ENCODE measurements at regions not wholly inside any gene's neighbourhood (a gene's known extent, or its start where the extent isn't known, plus 50 kb on each side); places are given as distances from the start of the nearest gene placed in this dataset.
"Not testable (repeated sequence)": the region's sequence is repeated elsewhere in the genome, so short reads cannot be mapped to it uniquely, and the experiment has no call there.

- not testable (repeated sequence) for H3K36me3 ChIP-seq (ENCODE audit: control insufficient read depth, insufficient read depth, low read length); H3K4me3 ChIP-seq (ENCODE audit: low read length); H3K27ac ChIP-seq (ENCODE audit: low read depth, low read length); H3K27me3 ChIP-seq (ENCODE audit: control insufficient read depth, insufficient read depth, low read length); H3K4me1 ChIP-seq (ENCODE audit: control insufficient read depth, insufficient read depth, low read length); H3K9ac ChIP-seq (ENCODE audit: low read length)
Measured at GRCh38 chr3:177394231-177395024, 197.1 kb upstream of the TBL1XR1 start.

- H3K4me3 ChIP-seq (ENCODE audit: low read length), result no peak overlapping the region
- H3K36me3 ChIP-seq (ENCODE audit: control insufficient read depth, insufficient read depth, low read length), result no peaks in the 10 kb centered on the region
- no peak overlapping the region for H3K27ac ChIP-seq (ENCODE audit: low read depth, low read length)
- no peaks in the 10 kb centered on the region for H3K4me1 ChIP-seq (ENCODE audit: control insufficient read depth, insufficient read depth, low read length)
- no peaks in the 10 kb centered on the region for H3K27me3 ChIP-seq (ENCODE audit: control insufficient read depth, insufficient read depth, low read length)
- H3K9ac ChIP-seq (ENCODE audit: low read length), result no peak overlapping the region
Measured at GRCh38 chr3:177396733-177397132, 199.5 kb upstream of the TBL1XR1 start.

- no peak overlapping the region for H3K9ac ChIP-seq (ENCODE audit: low read length)
- no peak overlapping the region for H3K4me3 ChIP-seq (ENCODE audit: low read length)
- H3K27ac ChIP-seq (ENCODE audit: low read depth, low read length), result no peak overlapping the region
- H3K4me1 ChIP-seq (ENCODE audit: control insufficient read depth, insufficient read depth, low read length), result no peaks in the 10 kb centered on the region
- H3K36me3 ChIP-seq (ENCODE audit: control insufficient read depth, insufficient read depth, low read length), result no peaks in the 10 kb centered on the region
- no peaks in the 10 kb centered on the region for H3K27me3 ChIP-seq (ENCODE audit: control insufficient read depth, insufficient read depth, low read length)
Measured at GRCh38 chr3:177401375-177401774, 204.1 kb upstream of the TBL1XR1 start.

GRCh38 chr3:177402533-177402932 is 205.3 kb upstream of the TBL1XR1 start:
- no peaks in the 10 kb centered on the region for H3K36me3 ChIP-seq (ENCODE audit: control insufficient read depth, insufficient read depth, low read length)
- no peak overlapping the region for H3K4me3 ChIP-seq (ENCODE audit: low read length)
- no peak overlapping the region for H3K27ac ChIP-seq (ENCODE audit: low read depth, low read length)
- no peaks in the 10 kb centered on the region for H3K27me3 ChIP-seq (ENCODE audit: control insufficient read depth, insufficient read depth, low read length)
- no peaks in the 10 kb centered on the region for H3K4me1 ChIP-seq (ENCODE audit: control insufficient read depth, insufficient read depth, low read length)
- no peak overlapping the region for H3K9ac ChIP-seq (ENCODE audit: low read length)

- no peaks in the 10 kb centered on the region for H3K36me3 ChIP-seq (ENCODE audit: control insufficient read depth, insufficient read depth, low read length)
- H3K4me1 ChIP-seq (ENCODE audit: control insufficient read depth, insufficient read depth, low read length), result no peaks in the 10 kb centered on the region
- H3K9ac ChIP-seq (ENCODE audit: low read length), result no peak overlapping the region
- H3K27me3 ChIP-seq (ENCODE audit: control insufficient read depth, insufficient read depth, low read length), result no peaks in the 10 kb centered on the region
- no peak overlapping the region for H3K27ac ChIP-seq (ENCODE audit: low read depth, low read length)
- H3K4me3 ChIP-seq (ENCODE audit: low read length), result no peak overlapping the region
Measured at GRCh38 chr3:177405191-177405672, 207.9 kb upstream of the TBL1XR1 start.

- no peak overlapping the region for H3K27ac ChIP-seq (ENCODE audit: low read depth, low read length)
- H3K36me3 ChIP-seq (ENCODE audit: control insufficient read depth, insufficient read depth, low read length), result no peaks in the 10 kb centered on the region
- H3K27me3 ChIP-seq (ENCODE audit: control insufficient read depth, insufficient read depth, low read length), result no peaks in the 10 kb centered on the region
- no peak overlapping the region for H3K9ac ChIP-seq (ENCODE audit: low read length)
- H3K4me3 ChIP-seq (ENCODE audit: low read length), result no peak overlapping the region
- no peaks in the 10 kb centered on the region for H3K4me1 ChIP-seq (ENCODE audit: control insufficient read depth, insufficient read depth, low read length)
Measured at GRCh38 chr3:177410730-177411129, 213.4 kb upstream of the TBL1XR1 start.

GRCh38 chr3:177411201-177411600 is 213.9 kb upstream of the TBL1XR1 start:
- H3K4me3 ChIP-seq (ENCODE audit: low read length), result no peak overlapping the region
- no peaks in the 10 kb centered on the region for H3K4me1 ChIP-seq (ENCODE audit: control insufficient read depth, insufficient read depth, low read length)
- H3K27me3 ChIP-seq (ENCODE audit: control insufficient read depth, insufficient read depth, low read length), result no peaks in the 10 kb centered on the region
- H3K27ac ChIP-seq (ENCODE audit: low read depth, low read length), result no peak overlapping the region
- no peaks in the 10 kb centered on the region for H3K36me3 ChIP-seq (ENCODE audit: control insufficient read depth, insufficient read depth, low read length)
- no peak overlapping the region for H3K9ac ChIP-seq (ENCODE audit: low read length)

- not testable (repeated sequence) for H3K36me3 ChIP-seq (ENCODE audit: control insufficient read depth, insufficient read depth, low read length); H3K27ac ChIP-seq (ENCODE audit: low read depth, low read length); H3K9ac ChIP-seq (ENCODE audit: low read length); H3K4me3 ChIP-seq (ENCODE audit: low read length); H3K27me3 ChIP-seq (ENCODE audit: control insufficient read depth, insufficient read depth, low read length); H3K4me1 ChIP-seq (ENCODE audit: control insufficient read depth, insufficient read depth, low read length)
Measured at GRCh38 chr3:177412677-177413170, 215.4 kb upstream of the TBL1XR1 start.

- Histone ChIP-seq H3K9ac (ENCODE audit: low read length) (no peak overlapping the region), H3K4me3 (ENCODE audit: low read length) (no peak overlapping the region), H3K36me3 (ENCODE audit: control insufficient read depth, insufficient read depth, low read length) (no peaks in the 10 kb centered on the region), H3K27ac (ENCODE audit: low read depth, low read length) (no peak overlapping the region), H3K27me3 (ENCODE audit: control insufficient read depth, insufficient read depth, low read length) (no peaks in the 10 kb centered on the region), H3K4me1 (ENCODE audit: control insufficient read depth, insufficient read depth, low read length) (no peaks in the 10 kb centered on the region)
Measured at GRCh38 chr3:177414093-177414492, 216.8 kb upstream of the TBL1XR1 start.

- no peaks in the 10 kb centered on the region for H3K27me3 ChIP-seq (ENCODE audit: control insufficient read depth, insufficient read depth, low read length)
- H3K9ac ChIP-seq (ENCODE audit: low read length), result no peak overlapping the region
- H3K4me1 ChIP-seq (ENCODE audit: control insufficient read depth, insufficient read depth, low read length), result peaks cover 8% of the 10 kb centered on the region
- H3K4me3 ChIP-seq (ENCODE audit: low read length), result no peak overlapping the region
- H3K27ac ChIP-seq (ENCODE audit: low read depth, low read length), result no peak overlapping the region
- no peaks in the 10 kb centered on the region for H3K36me3 ChIP-seq (ENCODE audit: control insufficient read depth, insufficient read depth, low read length)
Measured at GRCh38 chr3:177418787-177419186, 221.5 kb upstream of the TBL1XR1 start.

- H3K36me3 ChIP-seq (ENCODE audit: control insufficient read depth, insufficient read depth, low read length), result no peaks in the 10 kb centered on the region
- H3K4me1 ChIP-seq (ENCODE audit: control insufficient read depth, insufficient read depth, low read length), result peaks cover 8% of the 10 kb centered on the region
- H3K4me3 ChIP-seq (ENCODE audit: low read length), result no peak overlapping the region
- H3K27ac ChIP-seq (ENCODE audit: low read depth, low read length), result no peak overlapping the region
- no peak overlapping the region for H3K9ac ChIP-seq (ENCODE audit: low read length)
- no peaks in the 10 kb centered on the region for H3K27me3 ChIP-seq (ENCODE audit: control insufficient read depth, insufficient read depth, low read length)
Measured at GRCh38 chr3:177419904-177420601, 222.8 kb upstream of the TBL1XR1 start.

- Histone ChIP-seq H3K27ac (ENCODE audit: low read depth, low read length) (no peak overlapping the region), H3K36me3 (ENCODE audit: control insufficient read depth, insufficient read depth, low read length) (no peaks in the 10 kb centered on the region), H3K4me1 (ENCODE audit: control insufficient read depth, insufficient read depth, low read length) (peaks cover 8% of the 10 kb centered on the region), H3K9ac (ENCODE audit: low read length) (no peak overlapping the region), H3K27me3 (ENCODE audit: control insufficient read depth, insufficient read depth, low read length) (no peaks in the 10 kb centered on the region), H3K4me3 (ENCODE audit: low read length) (no peak overlapping the region)
Measured at GRCh38 chr3:177420651-177421480, 223.6 kb upstream of the TBL1XR1 start.

Measured in rectal smooth muscle tissue (tissue), 1 donor.